NCI-H1694 (cell line): ENCODE measurements at regions not wholly inside any gene's neighbourhood (a gene's known extent, or its start where the extent isn't known, plus 50 kb on each side); places are given as distances from the start of the nearest gene placed in this dataset.
A peak's percentile ranks its signal among the peaks of the same experiment; 100 is the strongest.

Experiments
- DNase-seq: peaks from one replicate; lab custom pipeline; 2025; lab: John Stamatoyannopoulos, UW

GRCh38 chr9:13755551-13755950, 476.1 kb upstream of the MPDZ start:
- no peak for DNase-seq

GRCh38 chr9:13750639-13751038, 471.1 kb upstream of the MPDZ start:
- DNase-seq, result peak; percentile 30

GRCh38 chr9:13750061-13750460, 470.6 kb upstream of the MPDZ start:
- DNase-seq, result no peak

GRCh38 chr9:13746876-13747275, 467.4 kb upstream of the MPDZ start:
- DNase-seq, result no peak

GRCh38 chr9:13744261-13744901, 464.9 kb upstream of the MPDZ start:
- no peak for DNase-seq

GRCh38 chr9:13737885-13738284, 458.4 kb upstream of the MPDZ start:
- DNase-seq, result no peak

GRCh38 chr9:13735181-13735580, 455.7 kb upstream of the MPDZ start:
- DNase-seq, result no peak

- no peak for DNase-seq
These were observed 455.1 kb upstream of the MPDZ start for GRCh38 chr9:13734601-13735000.

- DNase-seq, result no peak
These were observed 452.8 kb upstream of the MPDZ start for GRCh38 chr9:13732290-13732689.

- no peak for DNase-seq
These were observed 452.1 kb upstream of the MPDZ start for GRCh38 chr9:13731637-13732036.

GRCh38 chr9:13729955-13730354, 450.5 kb upstream of the MPDZ start:
- no peak for DNase-seq

- no peak for DNase-seq
These were observed 449.7 kb upstream of the MPDZ start for GRCh38 chr9:13728917-13729811.

GRCh38 chr9:13728131-13728530, 448.6 kb upstream of the MPDZ start:
- no peak for DNase-seq

GRCh38 chr9:13726746-13727145, 447.3 kb upstream of the MPDZ start:
- no peak for DNase-seq

- DNase-seq, result no peak
These were observed 446.0 kb upstream of the MPDZ start for GRCh38 chr9:13725516-13725915.

GRCh38 chr9:13721481-13722235, 442.2 kb upstream of the MPDZ start:
- no peak for DNase-seq

- DNase-seq, result no peak
These were observed 440.6 kb upstream of the MPDZ start for GRCh38 chr9:13719981-13720676.

GRCh38 chr9:13719446-13719845, 440.0 kb upstream of the MPDZ start:
- DNase-seq, result no peak

- no peak for DNase-seq
These were observed 439.0 kb upstream of the MPDZ start for GRCh38 chr9:13718539-13718938.

GRCh38 chr9:13718086-13718485, 438.6 kb upstream of the MPDZ start:
- no peak for DNase-seq

- no peak for DNase-seq
These were observed 438.0 kb upstream of the MPDZ start for GRCh38 chr9:13717322-13718054.
